ENCODE measurements at regions not wholly inside any gene's neighbourhood (a gene's known extent, or its start where the extent isn't known, plus 50 kb on each side); places are given as distances from the start of the nearest gene placed in this dataset.

DNA sequence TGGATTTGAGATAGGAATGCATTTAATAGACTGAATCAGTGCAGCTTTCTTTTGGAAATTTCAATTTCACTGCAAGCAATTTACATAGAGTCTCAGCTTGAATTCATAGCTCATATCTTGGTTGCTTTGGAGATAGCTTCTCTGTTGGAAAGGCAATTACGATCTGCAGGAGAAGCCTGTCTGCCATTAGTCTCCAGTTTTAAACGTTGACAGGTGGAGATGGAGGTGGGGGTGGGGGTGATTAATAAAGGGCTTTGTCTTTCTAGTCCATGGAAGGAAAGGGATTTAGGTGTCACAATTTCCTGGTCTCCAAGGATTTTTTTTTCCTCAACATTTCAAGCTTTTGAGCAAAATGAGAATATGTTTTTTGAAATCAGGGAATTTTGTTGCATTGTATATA lies 184.7 kb downstream of the CARTPT start:
- TF ChIP-seq, protein P1, sequence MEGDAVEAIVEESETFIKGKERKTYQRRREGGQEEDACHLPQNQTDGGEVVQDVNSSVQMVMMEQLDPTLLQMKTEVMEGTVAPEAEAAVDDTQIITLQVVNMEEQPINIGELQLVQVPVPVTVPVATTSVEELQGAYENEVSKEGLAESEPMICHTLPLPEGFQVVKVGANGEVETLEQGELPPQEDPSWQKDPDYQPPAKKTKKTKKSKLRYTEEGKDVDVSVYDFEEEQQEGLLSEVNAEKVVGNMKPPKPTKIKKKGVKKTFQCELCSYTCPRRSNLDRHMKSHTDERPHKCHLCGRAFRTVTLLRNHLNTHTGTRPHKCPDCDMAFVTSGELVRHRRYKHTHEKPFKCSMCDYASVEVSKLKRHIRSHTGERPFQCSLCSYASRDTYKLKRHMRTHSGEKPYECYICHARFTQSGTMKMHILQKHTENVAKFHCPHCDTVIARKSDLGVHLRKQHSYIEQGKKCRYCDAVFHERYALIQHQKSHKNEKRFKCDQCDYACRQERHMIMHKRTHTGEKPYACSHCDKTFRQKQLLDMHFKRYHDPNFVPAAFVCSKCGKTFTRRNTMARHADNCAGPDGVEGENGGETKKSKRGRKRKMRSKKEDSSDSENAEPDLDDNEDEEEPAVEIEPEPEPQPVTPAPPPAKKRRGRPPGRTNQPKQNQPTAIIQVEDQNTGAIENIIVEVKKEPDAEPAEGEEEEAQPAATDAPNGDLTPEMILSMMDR (IDR thresholded peaks at IDR 0.05), result no peak
- TF ChIP-seq ZFX (IDR thresholded peaks at IDR 0.05; ENCODE audit: borderline replicate concordance), result no peak

Data from 22Rv1 (cell line).